Activated CD4-positive, alpha-beta T cell treated with anti-CD3 and anti-CD28 coated beads, Interleukin-2, amount 10 ng/mL, durations not matched to agents 24 days and 14 days (primary cell): ENCODE measurements at regions not wholly inside any gene's neighbourhood (a gene's known extent, or its start where the extent isn't known, plus 50 kb on each side); places are given as distances from the start of the nearest gene placed in this dataset.

Source experiments
- DNase-seq: peaks from one replicate; pipeline ENCODE4 v3.0.0; 2022
- H3K27ac Mint-ChIP-seq: one replicate; pipeline ENCODE4 v1.8.0; 2022; ENCODE audit warnings: mild to moderate bottlenecking, mixed read lengths
- H3K27me3 Mint-ChIP-seq: one replicate; pipeline ENCODE4 v1.8.0; 2022; ENCODE audit warnings: mixed read lengths
- H3K36me3 Mint-ChIP-seq: one replicate; pipeline ENCODE4 v1.8.0; 2022; ENCODE audit warnings: low read depth, mild to moderate bottlenecking, mixed read lengths
- H3K4me1 Mint-ChIP-seq: one replicate; pipeline ENCODE4 v1.8.0; 2021; ENCODE audit warnings: mixed read lengths
- H3K4me3 Mint-ChIP-seq: one replicate; pipeline ENCODE4 v1.8.0; 2022; ENCODE audit warnings: mild to moderate bottlenecking, moderate library complexity, mixed read lengths
- H3K9me3 Mint-ChIP-seq: one replicate; pipeline ENCODE4 v1.8.0; 2021; ENCODE audit warnings: mixed read lengths
- intact Hi-C: fragments of 100-400 bp; cut with micrococcal nuclease; formaldehyde crosslinking; loops from one replicate; pipeline ENCODE4 v1.15.1; 2023

DNA sequence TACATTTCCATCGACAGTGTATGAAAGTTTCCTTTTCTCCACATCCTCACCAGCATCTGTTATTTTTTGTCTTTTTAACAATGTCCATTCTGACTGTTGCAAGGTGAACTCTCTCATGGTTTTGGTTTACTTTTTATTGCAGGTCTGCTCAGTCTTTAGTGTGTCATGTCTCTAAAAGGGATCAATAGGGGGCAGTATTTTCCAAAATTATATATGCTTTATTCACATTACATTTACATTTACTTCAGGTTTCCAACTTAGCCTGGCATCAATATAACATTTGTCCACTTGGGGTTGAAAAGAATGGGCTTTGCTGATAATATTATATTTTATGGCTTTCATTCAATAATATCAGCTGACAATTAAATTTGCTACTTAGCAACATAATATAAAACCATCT lies 265.0 kb upstream of the SLITRK2 start:
- H3K4me3 Mint-ChIP-seq, result no peak overlapping the region
- no peaks in the 10 kb centered on the region for H3K9me3 Mint-ChIP-seq
- no peaks in the 10 kb centered on the region for H3K36me3 Mint-ChIP-seq
- intact Hi-C loops, result no loop called here
- DNase-seq, result no peak
- no peak overlapping the region for H3K27ac Mint-ChIP-seq
- H3K27me3 Mint-ChIP-seq, result no peaks in the 10 kb centered on the region
- H3K4me1 Mint-ChIP-seq, result no peaks in the 10 kb centered on the region

DNA sequence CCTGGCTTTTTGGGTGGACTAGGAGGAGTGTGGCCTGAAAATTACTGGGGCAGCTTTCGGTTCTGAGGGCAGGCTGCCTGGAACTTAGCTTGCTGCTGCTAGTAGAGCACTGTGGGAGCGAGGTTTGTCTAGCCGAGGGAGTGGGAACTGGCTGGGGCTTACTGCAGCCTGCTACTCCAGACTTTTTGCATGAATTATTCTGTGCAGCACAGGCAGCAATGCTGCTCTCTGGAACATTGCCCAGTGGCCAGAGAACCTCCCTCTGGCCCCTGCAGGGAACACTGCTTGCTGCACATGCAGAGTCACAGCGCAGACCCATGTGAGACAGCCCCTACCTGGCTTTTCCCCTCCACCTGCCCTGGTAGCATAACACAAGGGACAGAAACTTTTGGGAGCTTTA lies 263.9 kb upstream of the SLITRK2 start:
- H3K4me3 Mint-ChIP-seq, result no peak overlapping the region
- H3K4me1 Mint-ChIP-seq, result no peaks in the 10 kb centered on the region
- H3K36me3 Mint-ChIP-seq, result no peaks in the 10 kb centered on the region
- intact Hi-C loops, result no loop called here
- no peak for DNase-seq
- no peak overlapping the region for H3K27ac Mint-ChIP-seq
- no peaks in the 10 kb centered on the region for H3K9me3 Mint-ChIP-seq
- H3K27me3 Mint-ChIP-seq, result no peaks in the 10 kb centered on the region

DNA sequence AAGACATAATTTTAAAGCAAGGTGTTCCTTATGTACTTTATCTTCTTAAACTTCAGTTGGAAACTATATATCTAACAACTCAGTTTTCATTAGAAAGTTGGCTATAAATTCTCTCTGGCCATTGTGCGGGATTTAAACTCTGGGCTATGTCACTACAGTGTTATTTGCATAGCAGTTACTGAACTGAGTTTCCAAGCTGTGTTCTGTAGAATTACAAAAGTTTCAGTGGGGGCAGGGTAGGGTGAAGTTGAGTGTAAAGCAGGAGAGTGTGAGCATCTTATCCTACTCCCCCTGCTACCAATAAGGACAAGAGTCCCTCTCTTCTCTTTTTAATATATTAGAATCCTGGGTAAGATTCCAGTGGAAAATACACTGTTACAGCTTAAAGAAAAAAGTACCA lies 254.5 kb upstream of the SLITRK2 start:
- Mint-ChIP-seq H3K27ac (no peak overlapping the region), H3K36me3 (no peaks in the 10 kb centered on the region), H3K4me3 (no peak overlapping the region), H3K27me3 (no peaks in the 10 kb centered on the region), H3K9me3 (peaks cover 4% of the 10 kb centered on the region), H3K4me1 (no peaks in the 10 kb centered on the region)
- intact Hi-C loops, result no loop called here
- no peak for DNase-seq

DNA sequence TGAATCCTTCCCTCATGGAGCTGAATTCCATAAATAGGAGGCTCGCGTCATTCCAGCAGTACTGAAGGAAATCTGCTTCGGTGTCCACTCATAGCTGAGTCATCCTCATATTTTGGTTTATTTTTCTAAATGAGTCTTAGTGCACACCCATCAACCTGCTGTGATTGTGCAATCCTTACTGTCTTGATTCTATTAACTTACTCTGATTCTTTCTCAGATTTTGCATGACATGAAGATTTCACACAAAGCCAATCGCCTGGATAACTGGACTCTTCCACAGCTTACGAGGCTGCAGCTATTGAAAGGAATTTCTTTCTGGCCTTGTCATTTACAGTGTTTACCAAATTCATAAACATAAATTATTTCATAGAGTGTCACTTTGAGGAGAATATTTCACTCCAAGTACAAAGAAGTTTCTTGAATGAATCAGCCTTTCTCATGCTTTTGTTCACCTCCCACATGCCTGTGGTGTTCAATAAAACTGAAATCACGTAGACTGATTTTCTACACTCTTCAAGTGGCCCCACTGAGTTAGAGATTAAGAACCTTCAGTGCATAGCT lies 207.6 kb upstream of the SLITRK2 start:
- intact Hi-C loops, result no loop called here
- H3K27ac Mint-ChIP-seq, result no peak overlapping the region
- no peaks in the 10 kb centered on the region for H3K4me1 Mint-ChIP-seq
- no peaks in the 10 kb centered on the region for H3K36me3 Mint-ChIP-seq
- no peaks in the 10 kb centered on the region for H3K27me3 Mint-ChIP-seq
- DNase-seq, result no peak
- peaks cover 4% of the 10 kb centered on the region for H3K9me3 Mint-ChIP-seq
- H3K4me3 Mint-ChIP-seq, result no peak overlapping the region

DNA sequence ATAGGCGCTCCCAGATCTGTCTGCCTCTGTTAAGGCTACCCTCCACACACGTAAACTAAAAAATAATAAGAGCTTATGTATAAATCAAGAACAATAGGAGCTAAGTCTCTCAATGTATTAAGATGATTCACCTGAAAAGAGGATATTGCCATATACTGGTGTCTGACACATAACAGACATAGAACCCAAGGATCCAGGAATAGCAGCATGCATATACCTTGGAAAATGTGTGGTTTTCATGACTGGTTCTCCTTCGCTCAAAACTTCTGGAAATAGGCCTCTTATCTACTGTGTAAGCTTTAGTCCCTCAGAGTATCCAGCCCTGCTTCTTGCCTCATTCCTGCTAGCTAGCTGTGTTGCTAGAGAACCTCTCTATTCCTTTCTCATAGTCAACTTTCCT lies 203.7 kb upstream of the SLITRK2 start:
- no peak overlapping the region for H3K4me3 Mint-ChIP-seq
- H3K36me3 Mint-ChIP-seq, result no peaks in the 10 kb centered on the region
- peaks cover 4% of the 10 kb centered on the region for H3K9me3 Mint-ChIP-seq
- DNase-seq, result no peak
- intact Hi-C loops, result no loop called here
- no peaks in the 10 kb centered on the region for H3K4me1 Mint-ChIP-seq
- no peaks in the 10 kb centered on the region for H3K27me3 Mint-ChIP-seq
- H3K27ac Mint-ChIP-seq, result no peak overlapping the region

DNA sequence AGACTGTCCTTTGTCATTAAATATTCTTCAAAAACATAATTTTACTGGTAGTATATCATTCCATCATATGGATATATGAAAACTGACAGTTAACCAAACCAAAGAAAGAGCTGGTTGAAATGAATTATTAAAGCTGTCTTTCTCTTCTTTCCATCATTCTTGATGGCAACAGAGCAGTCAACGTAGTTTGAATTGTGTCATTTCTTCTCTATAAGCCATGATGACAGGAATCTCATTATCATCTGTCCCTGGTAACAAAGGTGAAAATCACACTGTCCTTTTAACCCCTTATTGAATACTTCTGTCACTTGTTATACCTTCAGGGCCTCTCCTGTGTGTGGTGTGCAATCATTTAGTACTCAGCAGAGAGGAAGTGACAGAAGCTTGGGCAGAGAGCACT lies 197.0 kb upstream of the SLITRK2 start:
- no peaks in the 10 kb centered on the region for H3K4me1 Mint-ChIP-seq
- no peak for DNase-seq
- intact Hi-C loops, result no loop called here
- H3K36me3 Mint-ChIP-seq, result no peaks in the 10 kb centered on the region
- no peaks in the 10 kb centered on the region for H3K27me3 Mint-ChIP-seq
- H3K27ac Mint-ChIP-seq, result no peak overlapping the region
- H3K9me3 Mint-ChIP-seq, result no peaks in the 10 kb centered on the region
- no peak overlapping the region for H3K4me3 Mint-ChIP-seq

DNA sequence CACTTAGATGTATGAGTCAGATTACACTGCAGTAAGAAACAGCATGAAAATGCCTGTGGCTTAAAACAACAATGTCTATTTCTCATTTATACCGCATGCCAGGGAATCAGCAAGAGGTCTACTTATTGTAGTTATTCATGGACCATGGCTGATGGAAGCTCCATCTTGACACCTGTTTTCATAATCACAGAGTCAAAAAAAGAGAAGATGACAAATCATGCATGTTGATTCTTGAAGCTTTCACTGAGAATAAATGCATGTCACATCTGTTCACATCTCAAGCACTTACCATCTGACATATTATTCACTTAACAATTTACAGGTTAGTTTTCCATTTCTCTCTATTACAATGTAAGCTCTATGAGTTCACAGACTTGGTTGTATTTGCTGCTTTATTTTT lies 194.2 kb upstream of the SLITRK2 start:
- H3K4me3 Mint-ChIP-seq, result no peak overlapping the region
- H3K27ac Mint-ChIP-seq, result no peak overlapping the region
- H3K9me3 Mint-ChIP-seq, result no peaks in the 10 kb centered on the region
- intact Hi-C loops, result no loop called here
- no peaks in the 10 kb centered on the region for H3K36me3 Mint-ChIP-seq
- H3K27me3 Mint-ChIP-seq, result no peaks in the 10 kb centered on the region
- DNase-seq, result no peak
- no peaks in the 10 kb centered on the region for H3K4me1 Mint-ChIP-seq

DNA sequence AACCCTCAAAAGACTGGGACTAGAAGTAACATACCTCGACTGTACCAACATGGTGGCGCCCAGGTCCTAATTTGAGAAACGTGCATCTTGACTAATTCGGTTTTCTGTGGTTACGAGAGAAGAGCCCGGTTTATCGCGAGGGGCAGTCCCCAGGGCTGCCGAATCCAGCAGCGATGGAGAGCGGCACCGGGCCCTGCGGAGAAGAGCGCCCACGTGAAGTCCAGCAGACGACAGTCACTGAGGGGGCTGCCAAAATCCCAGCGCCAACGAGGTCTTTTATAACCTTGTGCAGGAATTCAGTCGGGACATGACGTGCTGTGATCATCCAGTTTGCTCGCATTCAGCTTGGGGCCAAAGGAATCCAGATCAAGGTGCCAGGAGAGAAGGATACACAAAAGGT lies 187.5 kb upstream of the SLITRK2 start:
- Mint-ChIP-seq H3K27me3 (no peaks in the 10 kb centered on the region), H3K4me1 (no peaks in the 10 kb centered on the region), H3K36me3 (no peaks in the 10 kb centered on the region), H3K9me3 (no peaks in the 10 kb centered on the region), H3K4me3 (no peak overlapping the region), H3K27ac (no peak overlapping the region)
- intact Hi-C loops, result no loop called here
- no peak for DNase-seq

DNA sequence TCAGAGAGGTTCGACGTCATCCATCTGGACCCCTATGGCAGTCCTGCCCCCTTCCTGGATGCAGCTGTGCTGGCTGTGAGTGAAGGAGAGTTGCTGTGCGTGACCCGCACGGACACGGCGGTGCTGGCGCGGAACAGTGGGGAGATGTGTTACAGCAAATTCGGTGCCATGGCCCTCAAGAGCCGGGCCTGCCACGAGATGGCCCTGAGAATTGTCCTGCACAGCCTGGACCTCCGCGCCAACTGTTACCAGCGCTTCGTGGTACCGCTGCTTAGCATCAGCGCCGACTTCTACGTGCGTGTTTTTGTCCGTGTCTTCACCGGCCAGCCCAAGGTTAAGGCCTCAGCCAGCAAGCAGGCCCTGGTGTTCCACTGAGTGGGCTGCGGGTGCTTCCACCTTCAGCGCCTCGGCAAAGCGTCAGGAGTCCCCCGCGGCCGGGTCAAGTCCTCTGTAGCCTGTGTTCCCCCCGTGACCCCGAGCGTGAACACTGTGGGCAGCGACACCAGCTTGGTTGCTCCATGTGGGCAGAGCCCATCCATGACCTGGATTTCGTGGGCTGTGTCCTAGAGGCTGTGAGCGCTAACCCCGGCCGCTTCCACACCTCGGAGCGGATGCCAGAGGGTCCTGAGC lies 186.7 kb upstream of the SLITRK2 start:
- no peak for DNase-seq
- no peaks in the 10 kb centered on the region for H3K9me3 Mint-ChIP-seq
- no peaks in the 10 kb centered on the region for H3K4me1 Mint-ChIP-seq
- H3K27me3 Mint-ChIP-seq, result no peaks in the 10 kb centered on the region
- H3K27ac Mint-ChIP-seq, result no peak overlapping the region
- H3K36me3 Mint-ChIP-seq, result no peaks in the 10 kb centered on the region
- intact Hi-C loops, result no loop called here
- H3K4me3 Mint-ChIP-seq, result no peak overlapping the region

DNA sequence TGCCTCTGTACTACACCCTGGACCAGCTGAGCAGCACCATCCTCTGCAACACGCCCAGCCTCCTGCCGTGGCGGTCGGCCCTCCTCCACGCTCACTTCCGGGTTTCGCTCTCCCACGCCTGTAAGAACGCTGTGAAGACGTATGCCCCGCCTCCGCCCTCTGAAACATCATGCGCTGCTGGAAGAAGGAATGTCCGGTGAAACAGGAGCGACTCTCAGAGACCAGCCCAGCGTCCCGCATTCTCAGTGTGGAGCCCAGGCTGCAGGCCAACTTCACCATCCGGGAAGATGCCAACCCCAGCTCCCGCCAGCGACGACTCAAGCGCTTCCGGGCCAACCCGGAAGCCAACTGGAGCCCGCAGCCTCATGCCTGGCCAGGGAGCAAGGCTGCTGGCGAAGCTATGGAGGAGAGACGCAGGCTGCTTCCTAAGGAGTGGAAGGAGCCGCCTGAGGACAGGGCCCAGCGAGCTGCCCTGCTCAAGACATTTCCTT lies 186.1 kb upstream of the SLITRK2 start:
- Mint-ChIP-seq H3K4me1 (no peaks in the 10 kb centered on the region), H3K9me3 (no peaks in the 10 kb centered on the region), H3K27ac (no peak overlapping the region), H3K36me3 (no peaks in the 10 kb centered on the region), H3K4me3 (no peak overlapping the region), H3K27me3 (no peaks in the 10 kb centered on the region)
- intact Hi-C loops, result no loop called here
- no peak for DNase-seq

DNA sequence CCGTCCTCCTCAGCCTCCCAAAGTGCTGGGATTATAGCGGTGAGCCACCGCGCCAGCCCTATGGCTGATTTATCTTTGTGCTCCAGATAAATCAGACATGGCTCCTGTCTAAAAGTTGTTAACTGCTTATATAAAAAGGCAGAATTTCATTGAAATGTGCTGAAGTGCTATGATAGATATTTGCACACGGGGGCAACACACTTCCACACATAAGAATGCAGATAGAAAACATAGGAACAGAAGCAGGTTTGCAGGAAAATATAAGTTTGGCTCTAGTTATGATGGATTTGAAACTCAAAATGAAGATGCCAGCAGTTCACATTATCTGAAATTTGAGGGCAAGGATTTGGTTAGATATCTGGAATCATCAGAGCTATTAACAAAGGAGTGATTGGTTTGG lies 163.1 kb upstream of the SLITRK2 start:
- no peaks in the 10 kb centered on the region for H3K36me3 Mint-ChIP-seq
- H3K27ac Mint-ChIP-seq, result no peak overlapping the region
- no peaks in the 10 kb centered on the region for H3K27me3 Mint-ChIP-seq
- intact Hi-C loops, result no loop called here
- DNase-seq, result no peak
- no peaks in the 10 kb centered on the region for H3K9me3 Mint-ChIP-seq
- no peak overlapping the region for H3K4me3 Mint-ChIP-seq
- no peaks in the 10 kb centered on the region for H3K4me1 Mint-ChIP-seq

DNA sequence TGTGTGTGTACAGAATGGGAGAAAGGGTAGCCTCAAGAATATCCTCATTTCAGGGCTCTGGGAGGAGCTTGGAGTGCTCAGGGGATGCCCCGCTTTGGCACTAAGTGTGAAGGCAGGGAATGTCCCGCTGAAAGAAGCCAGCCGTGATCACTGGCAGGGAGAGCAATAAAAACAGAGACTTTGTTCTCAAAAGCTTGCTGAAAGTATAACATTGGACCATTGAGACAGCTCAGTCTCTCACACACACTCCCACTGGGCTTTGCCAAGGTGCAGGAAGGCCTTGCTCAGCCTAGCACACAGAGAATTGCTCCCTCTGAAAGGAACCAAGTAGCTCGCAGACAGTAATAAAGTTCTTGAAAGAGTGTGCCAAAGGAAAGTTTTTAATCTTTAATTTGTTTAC lies 143.8 kb upstream of the SLITRK2 start:
- Mint-ChIP-seq H3K27ac (no peak overlapping the region), H3K4me3 (no peak overlapping the region), H3K9me3 (no peaks in the 10 kb centered on the region), H3K36me3 (no peaks in the 10 kb centered on the region), H3K4me1 (no peaks in the 10 kb centered on the region), H3K27me3 (no peaks in the 10 kb centered on the region)
- DNase-seq, result no peak
- intact Hi-C loops, result no loop called here

DNA sequence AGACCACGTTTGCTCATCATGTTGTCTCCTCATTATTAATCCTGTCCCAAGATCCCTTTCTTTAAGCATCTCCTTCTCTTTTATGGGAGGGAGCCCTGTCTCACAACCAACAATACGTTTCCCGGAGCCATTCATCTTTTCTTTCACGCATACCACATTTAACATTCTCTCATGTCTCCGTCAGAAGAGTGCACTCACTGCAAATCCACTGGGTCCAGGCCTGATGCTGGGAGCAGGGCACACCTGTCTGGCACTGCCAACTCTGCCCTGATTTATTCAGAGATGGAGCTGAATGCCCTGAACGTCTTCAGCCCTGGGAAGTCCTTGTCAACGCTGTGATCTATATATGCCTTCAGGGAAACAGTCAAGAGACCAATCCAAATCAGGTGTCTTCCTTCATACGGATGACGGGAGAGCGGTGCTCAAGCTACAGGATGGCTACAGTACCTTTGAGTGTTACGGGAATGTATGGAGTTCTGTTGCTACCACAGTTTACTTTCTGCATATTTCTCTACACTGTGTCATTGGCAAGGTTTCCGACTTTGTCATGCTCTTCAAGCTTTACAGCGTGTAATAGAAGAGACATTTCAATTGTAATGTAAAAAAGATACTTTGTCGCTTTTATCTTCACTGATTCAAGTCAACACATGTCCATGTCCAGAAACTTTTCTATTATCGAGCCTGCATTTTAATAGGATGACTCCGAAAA lies 140.4 kb upstream of the SLITRK2 start:
- H3K36me3 Mint-ChIP-seq, result no peaks in the 10 kb centered on the region
- no peaks in the 10 kb centered on the region for H3K4me1 Mint-ChIP-seq
- no peaks in the 10 kb centered on the region for H3K27me3 Mint-ChIP-seq
- intact Hi-C loops, result no loop called here
- no peak overlapping the region for H3K4me3 Mint-ChIP-seq
- H3K27ac Mint-ChIP-seq, result no peak overlapping the region
- H3K9me3 Mint-ChIP-seq, result no peaks in the 10 kb centered on the region
- DNase-seq, result no peak

DNA sequence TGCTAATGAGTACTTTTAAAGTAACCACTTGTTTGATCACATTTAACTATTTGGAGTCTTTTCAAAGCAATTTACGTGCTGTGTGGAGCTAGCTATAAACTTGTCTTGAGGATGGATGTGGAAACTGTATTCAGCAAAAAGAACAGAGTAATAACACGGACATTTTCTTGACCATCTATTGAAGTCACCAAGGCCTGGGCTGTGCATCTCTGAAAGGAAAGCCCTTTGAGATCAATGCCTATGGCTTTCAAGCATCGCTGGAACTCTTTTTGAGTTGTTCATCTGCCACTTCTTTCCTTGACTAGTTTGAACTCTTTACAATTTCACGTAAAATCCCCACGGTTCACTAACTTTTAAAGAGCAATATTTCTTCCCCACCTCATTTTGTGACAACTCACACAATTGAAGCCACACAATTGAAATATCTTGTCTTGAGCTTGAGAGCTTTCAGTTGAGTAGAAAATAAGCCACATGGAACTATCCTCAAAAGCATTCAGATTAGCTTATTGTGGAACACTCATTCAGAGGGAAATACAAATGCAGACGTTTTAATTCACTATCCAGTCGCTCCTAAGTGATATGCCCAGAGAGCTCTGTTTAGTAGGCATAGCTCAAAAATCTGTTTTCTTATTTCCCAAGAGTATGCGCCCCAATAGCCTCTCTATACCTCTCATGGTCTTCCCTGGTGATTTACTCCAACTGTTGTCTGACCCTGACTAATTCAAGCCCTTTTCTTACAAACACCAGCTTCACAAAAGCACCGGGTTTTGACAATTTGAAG lies 134.9 kb upstream of the SLITRK2 start:
- Mint-ChIP-seq H3K4me1 (no peaks in the 10 kb centered on the region), H3K27ac (no peak overlapping the region), H3K4me3 (no peak overlapping the region), H3K9me3 (no peaks in the 10 kb centered on the region), H3K27me3 (no peaks in the 10 kb centered on the region), H3K36me3 (no peaks in the 10 kb centered on the region)
- intact Hi-C loops, result no loop called here
- no peak for DNase-seq
